ENCODE measurements at regions not wholly inside any gene's neighbourhood (a gene's known extent, or its start where the extent isn't known, plus 50 kb on each side); places are given as distances from the start of the nearest gene placed in this dataset.

- DNase-seq (ENCODE audit: low read depth in 2 of 2), result no peak
Measured at GRCh38 chrX:149152941-149153340, 352.2 kb downstream of the IDS start.

GRCh38 chrX:149151805-149152757 lies 353.0 kb downstream of the IDS start:
- no peak for DNase-seq (ENCODE audit: low read depth in 2 of 2)

GRCh38 chrX:149145845-149146285 lies 359.2 kb downstream of the IDS start:
- DNase-seq (ENCODE audit: low read depth in 2 of 2), result no peak

- no peak for DNase-seq (ENCODE audit: low read depth in 2 of 2)
Measured at GRCh38 chrX:149131774-149132173, 373.3 kb downstream of the IDS start.

GRCh38 chrX:149129767-149130166 lies 375.3 kb downstream of the IDS start:
- no peak for DNase-seq (ENCODE audit: low read depth in 2 of 2)

GRCh38 chrX:149124526-149125108 lies 380.5 kb downstream of the IDS start:
- DNase-seq (ENCODE audit: low read depth in 2 of 2), result no peak

GRCh38 chrX:149121206-149121920 lies 383.7 kb downstream of the IDS start:
- no peak for DNase-seq (ENCODE audit: low read depth in 2 of 2)

GRCh38 chrX:149120459-149120858 lies 384.6 kb downstream of the IDS start:
- DNase-seq (ENCODE audit: low read depth in 2 of 2), result no peak

- no peak for DNase-seq (ENCODE audit: low read depth in 2 of 2)
Measured at GRCh38 chrX:149114874-149115273, 390.2 kb downstream of the IDS start.

- no peak for DNase-seq (ENCODE audit: low read depth in 2 of 2)
Measured at GRCh38 chrX:149114001-149114400, 391.1 kb downstream of the IDS start.

GRCh38 chrX:149097786-149098185 lies 407.3 kb downstream of the IDS start:
- DNase-seq (ENCODE audit: low read depth in 2 of 2), result no peak

GRCh38 chrX:149092179-149092578 lies 412.9 kb downstream of the IDS start:
- DNase-seq (ENCODE audit: low read depth in 2 of 2), result no peak

GRCh38 chrX:149079805-149080406 lies 425.2 kb downstream of the IDS start:
- DNase-seq (ENCODE audit: low read depth in 2 of 2), result no peak

- DNase-seq (ENCODE audit: low read depth in 2 of 2), result no peak
Measured at GRCh38 chrX:149074398-149074797, 430.7 kb downstream of the IDS start.

GRCh38 chrX:149073479-149073878 lies 431.6 kb downstream of the IDS start:
- no peak for DNase-seq (ENCODE audit: low read depth in 2 of 2)

GRCh38 chrX:149069899-149070298 lies 435.2 kb downstream of the IDS start:
- no peak for DNase-seq (ENCODE audit: low read depth in 2 of 2)

GRCh38 chrX:149060921-149061320 lies 444.2 kb downstream of the IDS start:
- DNase-seq (ENCODE audit: low read depth in 2 of 2), result no peak

Data from stimulated activated CD4-positive, alpha-beta T cell treated with anti-CD3 and anti-CD28 coated beads, Interleukin-1b, Interleukin-23, amount 100 ng/mL, for 4 hours (primary cell).